IMR-90 (cell line): ENCODE measurements at regions not wholly inside any gene's neighbourhood (a gene's known extent, or its start where the extent isn't known, plus 50 kb on each side); places are given as distances from the start of the nearest gene placed in this dataset.

Experiments
- ATAC-seq: fragments of 200-7000 bp; cut with Tn5 transposase; 2 replicates; pipeline ENCODE4 v1.9.1; 2020; ENCODE audit warnings: low read depth, mild to moderate bottlenecking, moderate library complexity
- BruUV-seq: library from RNA; stranded (reverse); fragments of 400-500 nt; replicated peaks from 2 replicates; lab custom pipeline; 2021; lab: Mats Ljungman, UMichigan
- CTCF ChIA-PET: fragments of 300-600 bp; formaldehyde crosslinking; extraction: SDS; loops from one replicate; lab custom pipeline; 2021; ENCODE audit warnings: antibody characterized with exemption; lab: Yijun Ruan, JAX
- POLR2A ChIA-PET: fragments of 300-600 bp; sonication (Branson Sonifier 250); formaldehyde crosslinking; loops from one replicate; lab custom pipeline; 2022; ENCODE audit warnings: antibody characterized with exemption; ENCODE audit not compliant: unreplicated experiment; lab: Charles Lee
- DNase-seq: peaks from one replicate; pipeline ENCODE4 v3.0.0; 2013
- H2AFZ ChIP-seq: replicated peaks from 2 replicates; pipeline ENCODE3; 2013; ENCODE audit warnings: low read length, mild to moderate bottlenecking; ENCODE audit not compliant: poor library complexity
- H2AK5ac ChIP-seq: 2 replicates; pipeline ENCODE4 v1.6.1; 2013; ENCODE audit warnings: low read depth, low read length, inconsistent platforms
- H2AK9ac ChIP-seq: replicated peaks from 2 replicates; pipeline ENCODE3; 2013; ENCODE audit warnings: mild to moderate bottlenecking, low read depth, low read length, moderate library complexity; ENCODE audit not compliant: poor library complexity
- H2BK120ac ChIP-seq: 2 replicates; pipeline ENCODE4 v1.6.1; 2013; ENCODE audit warnings: low read depth, low read length, inconsistent platforms
- H2BK15ac ChIP-seq: 3 replicates; pipeline ENCODE4 v1.6.1; 2013; ENCODE audit warnings: low read depth, low read length, inconsistent platforms
- H2BK20ac ChIP-seq: 2 replicates; pipeline ENCODE4 v1.6.1; 2013; ENCODE audit warnings: low read depth, mild to moderate bottlenecking, inconsistent platforms, low read length, moderate library complexity
- H2BK5ac ChIP-seq: 2 replicates; pipeline ENCODE4 v1.6.1; 2013; ENCODE audit warnings: mild to moderate bottlenecking, low read depth, low read length, inconsistent platforms; ENCODE audit not compliant: poor library complexity, severe bottlenecking
- H3K14ac ChIP-seq: replicated peaks from 2 replicates; pipeline ENCODE4 v1.6.1; 2013; ENCODE audit warnings: low read depth, low read length, inconsistent platforms
- H3K18ac ChIP-seq: 2 replicates; pipeline ENCODE4 v1.6.1; 2013; ENCODE audit warnings: low read depth, low read length, control low read depth
- H3K23ac ChIP-seq: 2 replicates; pipeline ENCODE4 v1.6.1; 2013; ENCODE audit warnings: low read depth, low read length, inconsistent platforms
- H3K27ac ChIP-seq: 2 replicates; pipeline ENCODE4 v1.5.1; 2013; ENCODE audit warnings: mild to moderate bottlenecking, control low read depth, low read length; ENCODE audit not compliant: insufficient read depth
- H3K27me3 ChIP-seq: 2 replicates; pipeline ENCODE4 v1.6.1; 2013; ENCODE audit warnings: low read length; ENCODE audit not compliant: control insufficient read depth, insufficient read depth
- H3K36me3 ChIP-seq: 2 replicates; pipeline ENCODE4 v1.6.1; 2013; ENCODE audit warnings: low read length, mixed read lengths; ENCODE audit not compliant: control insufficient read depth, insufficient read depth
- H3K4ac ChIP-seq: 2 replicates; pipeline ENCODE4 v1.6.1; 2013; ENCODE audit warnings: low read depth, low read length, inconsistent platforms
- H3K4me1 ChIP-seq: 2 replicates; pipeline ENCODE4 v1.6.1; 2013; ENCODE audit warnings: low read length, mixed read lengths; ENCODE audit not compliant: control insufficient read depth, insufficient read depth
- H3K4me2 ChIP-seq: 2 replicates; pipeline ENCODE4 v1.6.1; 2013; ENCODE audit warnings: low read depth, mild to moderate bottlenecking, control low read depth, low read length, moderate library complexity
- H3K4me3 ChIP-seq: 2 replicates; pipeline ENCODE4 v1.5.1; 2013; ENCODE audit warnings: low read depth, mild to moderate bottlenecking, control low read depth, low read length, moderate library complexity; ENCODE audit not compliant: insufficient read depth
- H3K56ac ChIP-seq: 2 replicates; pipeline ENCODE4 v1.6.1; 2013; ENCODE audit warnings: low read length, inconsistent platforms; ENCODE audit not compliant: insufficient read depth; ENCODE audit errors: extremely low read depth
- H3K79me1 ChIP-seq, 2 experiments: 2 replicates each; pipeline ENCODE4 v1.6.1; 2013; ENCODE audit warnings: low read length in 2 of 2, inconsistent platforms in 1 of 2, low read depth in 1 of 2
- H3K9ac ChIP-seq: 2 replicates; pipeline ENCODE4 v1.6.1; 2013; ENCODE audit warnings: low read depth, low read length, control low read depth
- H3K9me1 ChIP-seq: 2 replicates; pipeline ENCODE4 v1.6.1; 2013; ENCODE audit warnings: low read length, inconsistent platforms; ENCODE audit not compliant: insufficient read depth
- H3K9me3 ChIP-seq: 2 replicates; pipeline ENCODE4 v1.6.1; 2013; ENCODE audit warnings: low read length; ENCODE audit not compliant: control insufficient read depth, insufficient read depth
- H4K20me1 ChIP-seq: 2 replicates; pipeline ENCODE4 v1.6.1; 2013; ENCODE audit warnings: low read length, inconsistent platforms; ENCODE audit not compliant: insufficient read depth
- H4K5ac ChIP-seq: 2 replicates; pipeline ENCODE4 v1.6.1; 2013; ENCODE audit warnings: mild to moderate bottlenecking, low read depth, low read length, control low read depth
- H4K8ac ChIP-seq, 2 experiments: 2 replicates each; pipeline ENCODE4 v1.6.1; 2013; ENCODE audit warnings: low read depth in 2 of 2, low read length in 2 of 2, control low read depth in 1 of 2, inconsistent platforms in 1 of 2
- H4K91ac ChIP-seq: 2 replicates; pipeline ENCODE4 v1.6.1; 2013; ENCODE audit warnings: low read depth, low read length, inconsistent platforms; ENCODE audit not compliant: insufficient read depth
- CHD1 ChIP-seq: IDR thresholded peaks from 2 replicates; pipeline ENCODE4 v1.6.1; 2012; ENCODE audit warnings: low read depth, low read length, improper control_type of control experiment
- CTCF ChIP-seq: conservative IDR thresholded peaks from 2 replicates; pipeline ENCODE4 v1.5.1; 2012; ENCODE audit warnings: mild to moderate bottlenecking, low read depth, low read length, improper control_type of control experiment
- MAFK ChIP-seq: IDR thresholded peaks from 2 replicates; pipeline ENCODE4 v1.6.1; 2012; ENCODE audit warnings: low read depth, low read length, improper control_type of control experiment
- MAZ ChIP-seq: IDR thresholded peaks from 2 replicates; pipeline ENCODE4 v1.6.1; 2012; ENCODE audit warnings: low read depth, mild to moderate bottlenecking, low read length, improper control_type of control experiment, moderate library complexity, borderline replicate concordance
- NFE2L2 ChIP-seq: fragments of 150-350 bp; IDR thresholded peaks from 2 replicates; pipeline ENCODE4 v1.6.1; 2016; ENCODE audit warnings: low read depth, mild to moderate bottlenecking, low read length
- RCOR1 ChIP-seq: IDR thresholded peaks from 2 replicates; pipeline ENCODE4 v1.6.1; 2012; ENCODE audit warnings: mild to moderate bottlenecking, low read length, improper control_type of control experiment; ENCODE audit not compliant: insufficient replicate concordance
- RFX5 ChIP-seq: IDR thresholded peaks from 2 replicates; pipeline ENCODE4 v1.8.0; 2012; ENCODE audit warnings: low read depth, mild to moderate bottlenecking, low read length, moderate library complexity
- SMC3 ChIP-seq: fragments of 150-350 bp; IDR thresholded peaks from 2 replicates; pipeline ENCODE4 v1.6.1; 2016; ENCODE audit warnings: low read depth, mild to moderate bottlenecking, antibody characterized with exemption, low read length, moderate library complexity
- WGBS, 2 experiments: methylation state at CpG; one replicate each; pipeline versions ENCODE4 v1.1.5 to v1.1.7; 2013; ENCODE audit warnings: missing lambda C conversion rate in 2 of 2; ENCODE audit not compliant: insufficient read length in 1 of 2; ENCODE audit errors: extremely low coverage in 2 of 2; 5-methylcytosine and 5-hydroxymethylcytosine counted together
- dilution Hi-C: fragments of 300-500 bp; cut with HindIII; formaldehyde crosslinking; loops from one replicate; pipeline ENCODE4 v1.14.3; 2018; ENCODE audit warnings: low sequenced_read_pairs; ENCODE audit not compliant: unreplicated experiment
- in situ Hi-C: fragments of 300-500 bp; cut with MboI; formaldehyde crosslinking; loops from 3 replicates; pipeline ENCODE4 v1.14.3; 2019; ENCODE audit warnings: low sequenced_read_pairs, inconsistent platforms, mixed read lengths
- intact Hi-C: fragments of 100-400 bp; cut with micrococcal nuclease; formaldehyde crosslinking; loops from 2 replicates; pipeline ENCODE4 v1.10.0; 2022

- Histone ChIP-seq H4K91ac (no peak overlapping the region), H2BK5ac (no peak overlapping the region), H3K14ac (no peak overlapping the region), H3K9me1 (no peaks in the 10 kb centered on the region), H3K79me1 (no peaks in the 10 kb centered on the region), H3K4ac (no peak overlapping the region), H3K9me3 (no peaks in the 10 kb centered on the region), H3K4me3 (no peak overlapping the region), H3K27me3 (no peaks in the 10 kb centered on the region), H2BK20ac (no peak overlapping the region), H4K5ac (no peak overlapping the region), H2BK15ac (no peak overlapping the region), H3K36me3 (no peaks in the 10 kb centered on the region), H2AK9ac (no peak overlapping the region), H3K4me1 (no peaks in the 10 kb centered on the region), H2AFZ (no peak overlapping the region), H3K9ac (no peak overlapping the region), H3K23ac (no peak overlapping the region), H4K8ac (no peak overlapping the region), H3K56ac (no peak overlapping the region), H2AK5ac (no peak overlapping the region), H3K4me2 (no peak overlapping the region), H2BK120ac (no peak overlapping the region), H3K18ac (no peak overlapping the region), H3K27ac (no peak overlapping the region), H4K20me1 (no peaks in the 10 kb centered on the region)
- ATAC-seq, result no peak
- TF ChIP-seq RCOR1, result no peak
- TF ChIP-seq SMC3, result no peak
- no peak for TF ChIP-seq MAFK
- no peak for TF ChIP-seq MAZ
- TF ChIP-seq CTCF, result no peak
- no peak for TF ChIP-seq CHD1
- TF ChIP-seq NFE2L2, result no peak
- TF ChIP-seq RFX5, result no peak
- intact Hi-C loops, result no loop called here
- dilution Hi-C loops, result no loop called here
- 100% methylated on average over 1 of the region's 2 CpGs; no CpG with 5 or more reads in 1 of the 2 experiments for WGBS, 2 experiments
- in situ Hi-C loops, result no loop called here
- BruUV-seq, result no TSS peak
- CTCF ChIA-PET, result no interaction called here
- POLR2A ChIA-PET, result no interaction called here
- DNase-seq, result no peak
Observed at GRCh38 chr5:31083364-31083763, 110.1 kb upstream of the CDH6 start.
